ENCODE measurements at regions not wholly inside any gene's neighbourhood (a gene's known extent, or its start where the extent isn't known, plus 50 kb on each side); places are given as distances from the start of the nearest gene placed in this dataset.

DNA sequence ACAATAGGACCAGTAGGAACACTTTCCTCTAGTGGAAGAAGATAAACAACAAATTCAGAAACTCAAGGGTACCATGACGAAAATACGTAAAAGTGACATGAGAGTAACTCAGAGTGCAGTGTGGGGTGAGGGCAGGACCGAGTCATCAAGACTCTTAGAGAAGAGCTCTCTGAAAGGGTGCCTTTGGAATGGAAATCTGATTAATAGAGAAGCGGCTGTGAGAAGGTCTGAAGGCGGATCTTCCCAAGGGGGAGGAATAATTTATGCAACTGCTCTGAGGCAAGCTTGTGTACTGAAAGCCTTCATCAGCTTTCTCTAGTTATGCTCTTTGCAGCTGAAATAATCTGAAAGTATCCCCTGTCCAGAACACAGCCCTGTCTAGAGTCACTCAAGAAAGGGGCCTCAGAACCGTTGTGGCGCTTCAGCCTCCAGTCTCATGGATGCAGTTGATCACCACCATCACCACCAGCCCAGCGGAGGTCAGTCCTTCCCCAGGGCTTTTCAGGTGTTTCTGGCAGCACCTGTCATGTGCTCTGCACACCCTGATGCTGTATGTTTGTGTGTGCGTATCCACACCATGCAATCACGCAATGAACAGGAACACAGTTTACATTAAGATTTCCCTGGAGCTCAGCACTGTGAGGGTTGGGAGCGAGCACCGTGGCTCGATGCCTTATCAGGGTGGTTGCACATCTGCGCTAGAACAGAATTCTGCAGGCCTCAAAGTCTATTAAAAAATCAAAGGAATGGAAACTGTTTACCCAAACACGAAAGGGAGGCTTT, 396.5 kb downstream of the SMOC2 start:
- no peak overlapping the region for H3K4me3 Mint-ChIP-seq
- DNase-seq: no peak
- H3K4me1 Mint-ChIP-seq (ENCODE audit: low read depth): no peaks in the 10 kb centered on the region
- H3K27ac Mint-ChIP-seq: no peak overlapping the region
- peaks cover 14% of the 10 kb centered on the region for H3K27me3 Mint-ChIP-seq
- H3K9me3 Mint-ChIP-seq: no peaks in the 10 kb centered on the region
- CTCF ChIA-PET: no interaction called here
- POLR2A ChIA-PET: no interaction called here
- no peaks in the 10 kb centered on the region for H3K36me3 Mint-ChIP-seq
- intact Hi-C loops (cut with micrococcal nuclease): no loop called here

DNA sequence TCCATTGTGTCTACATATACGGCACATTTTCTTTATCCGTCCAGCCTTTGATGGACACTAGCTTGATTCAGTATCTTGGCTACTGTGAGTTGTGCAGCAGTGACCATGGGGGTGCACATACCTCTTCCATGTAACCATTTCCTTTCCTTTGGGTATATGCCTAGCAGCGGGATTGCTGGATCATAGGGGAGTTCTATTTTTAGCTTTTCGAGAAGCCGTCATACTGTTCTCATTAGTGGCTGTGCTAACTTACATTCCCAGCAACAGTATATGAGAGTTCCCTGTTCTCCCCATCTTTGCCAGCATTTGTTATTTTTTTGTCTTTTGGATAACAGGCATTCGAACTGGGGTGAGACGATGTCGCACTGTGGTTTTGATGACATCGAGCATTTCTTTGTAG, 395.0 kb downstream of the SMOC2 start:
- no peaks in the 10 kb centered on the region for H3K36me3 Mint-ChIP-seq
- no peak overlapping the region for H3K4me3 Mint-ChIP-seq
- no peaks in the 10 kb centered on the region for H3K4me1 Mint-ChIP-seq (ENCODE audit: low read depth)
- H3K27ac Mint-ChIP-seq: no peak overlapping the region
- intact Hi-C loops (cut with micrococcal nuclease): no loop called here
- peaks cover 14% of the 10 kb centered on the region for H3K27me3 Mint-ChIP-seq
- ChIA-PET CTCF (no interaction called here), POLR2A (no interaction called here)
- no peaks in the 10 kb centered on the region for H3K9me3 Mint-ChIP-seq
- no peak for DNase-seq

DNA sequence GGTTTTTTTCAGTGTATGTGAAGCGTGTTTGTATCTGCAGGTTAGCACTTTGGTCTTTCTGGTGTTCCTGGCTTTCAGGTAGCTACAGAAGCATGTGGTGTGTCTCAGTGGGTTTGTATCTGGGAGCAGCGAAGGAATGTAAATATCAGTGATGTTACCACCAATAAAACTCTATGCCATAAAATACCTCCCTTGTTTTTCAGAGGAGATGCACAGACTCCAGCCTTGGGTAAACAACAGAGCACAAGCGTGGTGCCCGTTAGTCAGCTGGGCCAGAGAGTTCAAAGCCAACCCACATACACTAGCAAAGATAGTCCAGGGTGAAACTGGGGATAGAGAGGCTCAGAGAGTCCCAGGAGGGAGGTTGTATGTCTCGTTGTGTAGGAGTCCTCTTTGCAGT, 393.8 kb downstream of the SMOC2 start:
- intact Hi-C loops (cut with micrococcal nuclease): no loop called here
- H3K4me1 Mint-ChIP-seq (ENCODE audit: low read depth): no peaks in the 10 kb centered on the region
- ChIA-PET CTCF (no interaction called here), POLR2A (no interaction called here)
- H3K36me3 Mint-ChIP-seq: no peaks in the 10 kb centered on the region
- no peaks in the 10 kb centered on the region for H3K9me3 Mint-ChIP-seq
- peaks cover 14% of the 10 kb centered on the region for H3K27me3 Mint-ChIP-seq
- no peak overlapping the region for H3K27ac Mint-ChIP-seq
- DNase-seq: no peak
- no peak overlapping the region for H3K4me3 Mint-ChIP-seq

DNA sequence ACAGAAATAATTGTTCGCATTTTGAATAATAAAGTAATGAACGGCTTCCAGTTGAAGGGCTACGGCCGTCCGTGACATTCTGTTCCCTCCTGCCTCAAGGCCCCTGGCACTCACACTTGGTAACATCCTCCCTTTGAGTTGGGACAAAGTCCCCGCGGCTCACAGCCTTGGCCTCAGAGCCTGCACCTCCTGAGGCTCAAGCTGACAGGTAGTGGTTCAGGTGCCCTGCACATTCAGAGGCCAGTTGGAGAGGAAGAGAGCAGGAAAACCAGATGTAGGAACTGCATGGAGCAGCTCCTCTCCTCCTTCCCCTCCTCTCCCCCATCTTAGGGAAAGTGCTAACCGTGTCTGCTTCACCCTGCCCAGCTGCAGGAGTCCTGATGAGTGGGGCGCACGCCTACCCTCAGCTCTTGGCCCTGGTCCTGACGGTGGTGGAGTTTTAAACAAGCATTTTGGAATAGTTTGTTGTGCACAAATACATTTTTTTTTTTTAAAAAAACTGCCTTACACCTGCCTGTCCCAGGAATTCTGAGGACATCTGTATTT, 393.1 kb downstream of the SMOC2 start:
- H3K36me3 Mint-ChIP-seq: no peaks in the 10 kb centered on the region

GRCh38 chr6:168828800-168829199, 387.8 kb downstream of the SMOC2 start:
- H3K4me1 Mint-ChIP-seq (ENCODE audit: low read depth): no peaks in the 10 kb centered on the region
- no peak for DNase-seq
- H3K36me3 Mint-ChIP-seq: no peaks in the 10 kb centered on the region
- no peaks in the 10 kb centered on the region for H3K27me3 Mint-ChIP-seq
- intact Hi-C loops (cut with micrococcal nuclease): no loop called here
- H3K4me3 Mint-ChIP-seq: no peak overlapping the region
- ChIA-PET POLR2A (no interaction called here), CTCF (no interaction called here)
- no peaks in the 10 kb centered on the region for H3K9me3 Mint-ChIP-seq
- no peak overlapping the region for H3K27ac Mint-ChIP-seq

More for the DNA sequence above, 393.1 kb downstream of the SMOC2 start:
- Mint-ChIP-seq H3K4me3 (no peak overlapping the region), H3K27me3 (peaks cover 14% of the 10 kb centered on the region), H3K9me3 (no peaks in the 10 kb centered on the region), H3K4me1 (ENCODE audit: low read depth) (no peaks in the 10 kb centered on the region), H3K27ac (no peak overlapping the region)
- CTCF ChIA-PET: no interaction called here
- POLR2A ChIA-PET: no interaction called here
- no peak for DNase-seq
- intact Hi-C loops (cut with micrococcal nuclease): no loop called here

DNA sequence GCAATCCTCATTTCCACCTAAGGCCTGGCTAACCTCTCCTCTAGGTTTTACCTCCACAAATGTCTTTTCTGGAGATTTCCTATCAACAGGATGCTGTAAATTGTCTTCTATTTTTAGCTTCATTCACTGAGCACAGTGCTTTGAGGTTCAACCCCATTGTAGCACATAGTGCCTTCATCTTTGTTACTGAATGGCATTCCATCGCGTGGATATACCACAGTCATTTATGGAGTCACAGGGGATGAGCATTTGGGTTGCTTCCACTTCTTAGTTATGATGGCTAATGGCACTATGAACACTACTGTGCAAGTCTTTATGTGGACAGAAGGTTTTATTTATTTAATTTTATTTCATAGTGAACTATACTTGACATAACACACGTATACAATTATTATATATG, 387.1 kb downstream of the SMOC2 start:
- H3K4me3 Mint-ChIP-seq: no peak overlapping the region
- DNase-seq: no peak
- no peaks in the 10 kb centered on the region for H3K36me3 Mint-ChIP-seq
- no peaks in the 10 kb centered on the region for H3K4me1 Mint-ChIP-seq (ENCODE audit: low read depth)
- ChIA-PET POLR2A (no interaction called here), CTCF (no interaction called here)
- H3K27ac Mint-ChIP-seq: no peak overlapping the region
- H3K9me3 Mint-ChIP-seq: no peaks in the 10 kb centered on the region
- H3K27me3 Mint-ChIP-seq: no peaks in the 10 kb centered on the region
- intact Hi-C loops (cut with micrococcal nuclease): no loop called here

DNA sequence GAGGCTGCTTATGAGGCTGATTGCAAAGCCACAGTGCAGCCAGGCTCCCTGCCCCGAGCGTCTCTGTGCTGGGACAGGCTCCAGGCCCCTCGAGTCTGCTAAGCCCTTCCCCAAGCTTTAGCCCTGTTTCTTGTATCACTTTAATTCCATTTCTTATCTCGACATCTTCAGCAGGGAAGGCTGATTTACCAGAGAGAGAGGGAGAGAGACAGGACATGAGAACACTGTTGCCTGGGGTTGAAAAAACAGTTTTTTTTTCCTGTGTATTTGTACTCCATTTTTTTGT, 386.5 kb downstream of the SMOC2 start:
- DNase-seq: no peak
- CTCF ChIA-PET: no interaction called here
- H3K27me3 Mint-ChIP-seq: no peaks in the 10 kb centered on the region
- no peak overlapping the region for H3K27ac Mint-ChIP-seq
- H3K36me3 Mint-ChIP-seq: no peaks in the 10 kb centered on the region
- no peaks in the 10 kb centered on the region for H3K4me1 Mint-ChIP-seq (ENCODE audit: low read depth)
- no peaks in the 10 kb centered on the region for H3K9me3 Mint-ChIP-seq
- POLR2A ChIA-PET: no interaction called here
- intact Hi-C loops (cut with micrococcal nuclease): no loop called here
- H3K4me3 Mint-ChIP-seq: no peak overlapping the region

- intact Hi-C loops (cut with micrococcal nuclease): no loop called here
- H3K4me1 Mint-ChIP-seq (ENCODE audit: low read depth): no peaks in the 10 kb centered on the region
- no peak overlapping the region for H3K4me3 Mint-ChIP-seq
- H3K36me3 Mint-ChIP-seq: no peaks in the 10 kb centered on the region
- H3K9me3 Mint-ChIP-seq: no peaks in the 10 kb centered on the region
- H3K27ac Mint-ChIP-seq: no peak overlapping the region
- H3K27me3 Mint-ChIP-seq: no peaks in the 10 kb centered on the region
- CTCF ChIA-PET: no interaction called here
- POLR2A ChIA-PET: no interaction called here
- no peak for DNase-seq
Observed at GRCh38 chr6:168826726-168827585, 386.0 kb downstream of the SMOC2 start.

GRCh38 chr6:168826078-168826390, 385.1 kb downstream of the SMOC2 start:
- H3K27me3 Mint-ChIP-seq: no peaks in the 10 kb centered on the region
- H3K4me1 Mint-ChIP-seq (ENCODE audit: low read depth): no peaks in the 10 kb centered on the region
- no peak overlapping the region for H3K4me3 Mint-ChIP-seq
- no peak for DNase-seq
- no peak overlapping the region for H3K27ac Mint-ChIP-seq
- ChIA-PET CTCF (no interaction called here), POLR2A (no interaction called here)
- intact Hi-C loops (cut with micrococcal nuclease): no loop called here
- H3K36me3 Mint-ChIP-seq: no peaks in the 10 kb centered on the region
- no peaks in the 10 kb centered on the region for H3K9me3 Mint-ChIP-seq

DNA sequence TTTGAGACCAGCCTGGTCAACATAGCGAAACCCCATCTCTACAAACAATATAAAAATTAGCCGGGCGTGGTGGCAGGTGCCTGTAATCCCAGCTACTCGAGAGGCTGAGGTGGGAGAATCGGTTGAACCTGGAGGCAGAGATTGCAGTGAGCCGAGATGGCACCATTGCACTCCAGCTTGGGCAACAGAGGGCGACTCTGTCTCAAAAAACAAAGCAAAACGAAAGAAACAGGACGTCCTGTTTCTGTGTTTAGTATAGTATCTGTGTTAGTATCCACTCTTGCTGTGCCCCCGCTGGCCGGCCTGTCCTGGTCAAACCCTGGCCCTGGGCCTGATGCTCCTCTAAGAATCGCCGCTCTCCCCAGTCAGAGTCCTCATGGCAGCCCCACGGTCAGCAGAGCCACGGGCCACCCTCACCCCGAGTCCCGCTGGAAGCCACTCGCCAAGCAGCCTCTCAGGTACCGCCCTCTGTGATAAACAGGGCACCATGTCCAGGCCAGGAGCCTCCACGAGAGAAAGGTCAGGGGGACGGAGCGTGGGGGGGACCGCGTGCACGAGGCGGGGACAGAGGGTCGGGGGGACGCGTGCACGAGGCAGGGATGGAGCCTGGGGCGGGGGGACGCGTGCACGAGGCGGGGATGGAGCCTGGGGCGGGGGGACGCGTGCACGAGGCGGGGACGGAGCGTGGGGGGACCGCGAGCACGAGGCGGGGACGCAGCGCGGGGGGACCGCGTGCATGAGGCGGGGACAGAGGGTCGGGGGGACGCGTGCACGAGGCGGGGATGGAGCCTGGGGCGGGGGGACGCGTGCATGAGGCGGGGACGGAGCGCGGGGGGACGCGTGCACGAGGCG, 384.5 kb downstream of the SMOC2 start:
- intact Hi-C loops (cut with micrococcal nuclease): no loop called here
- DNase-seq: no peak
- Mint-ChIP-seq H3K9me3 (no peaks in the 10 kb centered on the region), H3K36me3 (no peaks in the 10 kb centered on the region), H3K27ac (no peak overlapping the region), H3K27me3 (no peaks in the 10 kb centered on the region), H3K4me3 (no peak overlapping the region), H3K4me1 (ENCODE audit: low read depth) (no peaks in the 10 kb centered on the region)
- ChIA-PET POLR2A (no interaction called here), CTCF (no interaction called here)

DNA sequence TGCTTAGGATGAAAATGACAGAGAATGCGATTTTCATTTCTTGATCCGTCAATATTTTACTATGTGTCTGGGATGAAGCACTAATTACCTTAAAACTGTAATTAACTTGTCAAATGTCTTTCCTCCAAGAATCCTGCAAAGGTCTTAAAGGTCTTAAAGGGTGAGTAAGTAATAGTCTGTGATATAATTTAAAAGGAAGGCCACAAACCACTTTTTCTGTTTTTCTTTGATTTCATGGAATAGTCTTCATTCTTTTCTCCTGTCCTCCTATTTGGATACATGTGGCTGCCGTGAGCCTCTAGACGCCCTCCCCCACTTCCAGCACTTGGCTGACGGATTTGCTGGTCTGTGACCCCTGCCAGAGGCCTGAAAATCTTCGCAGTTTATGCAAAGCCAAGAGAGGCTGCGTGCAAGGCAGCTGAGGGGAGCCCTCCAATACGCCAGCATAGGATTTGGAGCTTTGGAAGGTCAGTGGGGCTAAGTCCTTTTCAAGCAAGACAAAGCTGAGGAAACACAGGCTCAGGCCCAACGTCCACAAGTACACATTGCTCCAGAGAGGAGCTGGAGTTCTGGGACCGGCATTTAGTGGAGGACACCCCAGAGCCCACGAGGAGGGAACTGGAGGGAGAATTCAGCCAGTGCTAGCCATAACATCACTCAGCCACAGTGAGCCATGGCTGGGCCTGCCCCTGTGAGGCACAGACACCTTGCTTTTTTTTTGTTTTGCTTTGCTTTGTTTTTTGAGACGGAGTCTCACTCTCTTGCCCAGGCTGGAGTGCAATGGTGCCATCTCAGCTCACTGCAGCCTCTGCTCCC, 382.6 kb downstream of the SMOC2 start:
- ChIA-PET CTCF (no interaction called here), POLR2A (no interaction called here)
- H3K4me1 Mint-ChIP-seq (ENCODE audit: low read depth): no peaks in the 10 kb centered on the region
- intact Hi-C loops (cut with micrococcal nuclease): no loop called here
- no peak overlapping the region for H3K27ac Mint-ChIP-seq
- no peak for DNase-seq
- no peaks in the 10 kb centered on the region for H3K9me3 Mint-ChIP-seq
- peaks cover 2% of the 10 kb centered on the region for H3K27me3 Mint-ChIP-seq
- no peaks in the 10 kb centered on the region for H3K36me3 Mint-ChIP-seq
- no peak overlapping the region for H3K4me3 Mint-ChIP-seq

GRCh38 chr6:168822376-168822775, 381.4 kb downstream of the SMOC2 start:
- H3K4me1 Mint-ChIP-seq (ENCODE audit: low read depth): no peaks in the 10 kb centered on the region
- POLR2A ChIA-PET: no interaction called here
- H3K4me3 Mint-ChIP-seq: no peak overlapping the region
- no peak overlapping the region for H3K27ac Mint-ChIP-seq
- intact Hi-C loops (cut with micrococcal nuclease): no loop called here
- CTCF ChIA-PET: no interaction called here
- H3K36me3 Mint-ChIP-seq: no peaks in the 10 kb centered on the region
- H3K9me3 Mint-ChIP-seq: no peaks in the 10 kb centered on the region
- DNase-seq: no peak
- peaks cover 2% of the 10 kb centered on the region for H3K27me3 Mint-ChIP-seq

Data from activated CD4-positive, alpha-beta memory T cell treated with anti-CD3 and anti-CD28 coated beads for 36 hours (primary cell).